Thyroid gland (tissue), 4 donors: ENCODE measurements at regions not wholly inside any gene's neighbourhood (a gene's known extent, or its start where the extent isn't known, plus 50 kb on each side); places are given as distances from the start of the nearest gene placed in this dataset.

Source experiments
- CTCF ChIP-seq, 6 experiments: fragments of 200-600 bp in 3 of 6; fragments of 450-650 bp in 3 of 6; sonication (generic) in 3 of 6; IDR thresholded peaks; one replicate each; pipeline ENCODE4 v1.5.1; 2016 to 2019; ENCODE audit warnings: antibody characterized with exemption in 6 of 6, mild to moderate bottlenecking in 2 of 6, inconsistent platforms in 1 of 6, moderate library complexity in 1 of 6
- POLR2A ChIP-seq, 2 donors: fragments of 450-650 bp; IDR thresholded peaks; one replicate each; pipeline ENCODE4 v1.6.1; 2017; ENCODE audit warnings: antibody characterized with exemption in 2 of 2, mild to moderate bottlenecking in 2 of 2, moderate library complexity in 1 of 2

- no peak for TF ChIP-seq POLR2A (IDR thresholded peaks at IDR 0.05)
- no peak for TF ChIP-seq CTCF (IDR thresholded peaks at IDR 0.05)
Measured at GRCh38 chr5:8229551-8229950, 360.6 kb downstream of the MTRR start.
